ENCODE measurements at regions not wholly inside any gene's neighbourhood (a gene's known extent, or its start where the extent isn't known, plus 50 kb on each side); places are given as distances from the start of the nearest gene placed in this dataset.

- Histone ChIP-seq H3K27ac (ENCODE audit: control insufficient read depth, insufficient read depth, low read length) (no peak overlapping the region), H4K20me1 (ENCODE audit: control insufficient read depth, extremely low read depth, insufficient read depth, low read length) (no peaks in the 10 kb centered on the region), H3K4me1 (ENCODE audit: control insufficient read depth, extremely low read depth, insufficient read depth, low read length) (no peaks in the 10 kb centered on the region), H3K79me2 (ENCODE audit: control insufficient read depth, insufficient read depth, low read length) (no peaks in the 10 kb centered on the region), H3K4me3 (ENCODE audit: control insufficient read depth in 2 of 3, extremely low read depth in 1 of 3, insufficient read depth in 2 of 3, low read depth in 1 of 3, low read length in 3 of 3) (no peak overlapping the region), H3K4me2 (ENCODE audit: control insufficient read depth, extremely low read depth, insufficient read depth, low read depth, low read length) (no peak overlapping the region), H3K9me1 (ENCODE audit: control insufficient read depth, extremely low read depth, insufficient read depth, low read length) (no peaks in the 10 kb centered on the region), H3K9me3 (ENCODE audit: control insufficient read depth, low read depth, low read length) (no peaks in the 10 kb centered on the region), H3K9ac (ENCODE audit: control insufficient read depth, extremely low read depth, insufficient read depth, low read length) (no peak overlapping the region), H3K36me3 (ENCODE audit: control insufficient read depth in 2 of 2, extremely low read depth in 1 of 2, insufficient read depth in 2 of 2, low read length in 2 of 2) (no peaks in the 10 kb centered on the region), H2AFZ (ENCODE audit: control insufficient read depth, low read length) (no peak overlapping the region), H3K27me3 (ENCODE audit: control insufficient read depth, extremely low read depth, insufficient read depth, low read length) (no peaks in the 10 kb centered on the region)
- no peak for TF ChIP-seq EZH2 (IDR thresholded peaks at IDR 0.05; ENCODE audit: low read length)
- TF ChIP-seq CTCF (optimal IDR thresholded peaks at IDR 0.05 in 1 of 3, IDR thresholded peaks at IDR 0.05 in 1 of 3, conservative IDR thresholded peaks at IDR 0.05 in 1 of 3; ENCODE audit: extremely low read depth in 1 of 3, insufficient read depth in 2 of 3, low read length in 3 of 3): no peak
- DNase-seq (ENCODE audit: low read depth, low spot score) (no peak), FAIRE-seq (no peak)
- dilution Hi-C loops (cut with MboI; ENCODE audit: extremely low pct_ligation_motif_present, low sequenced_read_pairs): no loop called here
Measured at GRCh38 chr5:124480022-124480421, 266.4 kb downstream of the ZNF608 start.

GRCh38 chr5:124478264-124478663 is 268.2 kb downstream of the ZNF608 start:
- H3K4me1 ChIP-seq (ENCODE audit: control insufficient read depth, extremely low read depth, insufficient read depth, low read length): no peaks in the 10 kb centered on the region
- no peak overlapping the region for H3K9ac ChIP-seq (ENCODE audit: control insufficient read depth, extremely low read depth, insufficient read depth, low read length)
- H3K9me3 ChIP-seq (ENCODE audit: control insufficient read depth, low read depth, low read length): no peaks in the 10 kb centered on the region
- DNase-seq (ENCODE audit: low read depth, low spot score) (no peak), FAIRE-seq (no peak)
- H4K20me1 ChIP-seq (ENCODE audit: control insufficient read depth, extremely low read depth, insufficient read depth, low read length): no peaks in the 10 kb centered on the region
- no peaks in the 10 kb centered on the region for H3K36me3 ChIP-seq (ENCODE audit: control insufficient read depth in 2 of 2, extremely low read depth in 1 of 2, insufficient read depth in 2 of 2, low read length in 2 of 2)
- H3K27me3 ChIP-seq (ENCODE audit: control insufficient read depth, extremely low read depth, insufficient read depth, low read length): no peaks in the 10 kb centered on the region
- dilution Hi-C loops (cut with MboI; ENCODE audit: extremely low pct_ligation_motif_present, low sequenced_read_pairs): no loop called here
- H3K9me1 ChIP-seq (ENCODE audit: control insufficient read depth, extremely low read depth, insufficient read depth, low read length): no peaks in the 10 kb centered on the region
- TF ChIP-seq EZH2 (IDR thresholded peaks at IDR 0.05; ENCODE audit: low read length): no peak
- no peak for TF ChIP-seq CTCF (optimal IDR thresholded peaks at IDR 0.05 in 1 of 3, IDR thresholded peaks at IDR 0.05 in 1 of 3, conservative IDR thresholded peaks at IDR 0.05 in 1 of 3; ENCODE audit: extremely low read depth in 1 of 3, insufficient read depth in 2 of 3, low read length in 3 of 3)
- no peak overlapping the region for H3K27ac ChIP-seq (ENCODE audit: control insufficient read depth, insufficient read depth, low read length)
- H2AFZ ChIP-seq (ENCODE audit: control insufficient read depth, low read length): no peak overlapping the region
- no peaks in the 10 kb centered on the region for H3K79me2 ChIP-seq (ENCODE audit: control insufficient read depth, insufficient read depth, low read length)
- no peak overlapping the region for H3K4me3 ChIP-seq (ENCODE audit: control insufficient read depth in 2 of 3, extremely low read depth in 1 of 3, insufficient read depth in 2 of 3, low read depth in 1 of 3, low read length in 3 of 3)
- no peak overlapping the region for H3K4me2 ChIP-seq (ENCODE audit: control insufficient read depth, extremely low read depth, insufficient read depth, low read depth, low read length)

Measured in keratinocyte (primary cell).